ENCODE measurements at regions not wholly inside any gene's neighbourhood (a gene's known extent, or its start where the extent isn't known, plus 50 kb on each side); places are given as distances from the start of the nearest gene placed in this dataset.
"Not testable (repeated sequence)": the region's sequence is repeated elsewhere in the genome, so short reads cannot be mapped to it uniquely, and the experiment has no call there.

DNA sequence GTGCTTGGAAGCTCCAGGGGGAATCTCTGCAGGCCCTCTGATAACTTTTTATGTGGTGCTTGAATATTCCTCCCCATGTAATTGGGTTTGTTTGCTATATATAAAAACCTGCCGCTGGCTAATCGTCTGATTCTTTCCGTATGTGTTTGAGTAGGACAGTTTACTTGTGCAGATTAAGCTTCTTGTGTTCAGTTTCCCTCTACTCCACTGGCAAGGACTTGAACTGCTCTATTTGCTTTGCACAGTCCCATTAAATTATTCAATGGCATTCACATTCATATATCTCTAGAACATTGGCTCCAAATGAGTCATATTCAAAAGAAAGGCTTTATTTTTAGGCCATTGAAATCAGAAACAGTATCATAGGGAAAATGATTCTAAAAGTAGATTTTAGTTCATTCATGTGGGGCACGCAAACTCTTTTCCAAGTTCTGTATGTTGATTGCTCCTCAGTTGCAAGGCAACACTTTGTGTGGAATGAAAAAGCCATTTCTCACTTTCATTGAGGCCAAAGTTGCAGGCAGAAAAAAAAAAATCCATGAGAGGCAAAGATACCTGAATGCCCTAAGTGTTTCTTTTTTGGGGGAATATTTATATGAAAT is 1682.3 kb upstream of the PIK3C3 start:
- no peak for DNase-seq (ENCODE audit: low read depth)

DNA sequence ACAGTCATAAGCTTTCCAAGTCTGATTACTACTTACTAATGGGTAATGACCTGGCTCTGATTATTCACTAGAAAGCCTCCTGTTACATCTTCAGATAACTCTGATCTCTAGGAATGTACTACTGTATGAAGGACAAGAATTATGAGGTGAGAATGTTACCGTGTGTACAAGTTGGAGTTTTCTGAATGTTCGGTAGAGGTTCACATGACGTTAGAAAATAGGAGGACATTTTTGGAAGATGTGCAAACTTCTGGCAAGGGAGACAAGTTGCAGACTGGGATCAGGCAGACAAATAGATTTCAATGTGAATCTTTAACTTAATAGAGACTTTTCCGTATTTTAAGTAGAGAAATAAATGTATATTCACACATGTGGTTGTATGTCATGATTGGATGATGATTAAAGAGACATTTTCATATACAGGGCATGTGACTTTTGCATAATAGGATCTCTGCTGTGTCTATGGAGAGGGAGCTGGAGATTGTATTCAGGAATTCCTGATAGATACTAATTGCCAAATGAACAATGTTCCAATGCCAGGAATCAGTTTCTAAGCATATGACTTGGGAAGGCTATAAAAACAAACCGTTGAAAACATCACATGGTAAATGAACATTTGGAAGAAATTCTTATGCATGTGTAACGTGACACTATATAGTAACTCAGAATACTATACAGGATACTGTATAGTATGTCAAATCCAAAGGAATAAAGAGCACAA is 1695.8 kb upstream of the PIK3C3 start:
- DNase-seq (ENCODE audit: low read depth): no peak

DNA sequence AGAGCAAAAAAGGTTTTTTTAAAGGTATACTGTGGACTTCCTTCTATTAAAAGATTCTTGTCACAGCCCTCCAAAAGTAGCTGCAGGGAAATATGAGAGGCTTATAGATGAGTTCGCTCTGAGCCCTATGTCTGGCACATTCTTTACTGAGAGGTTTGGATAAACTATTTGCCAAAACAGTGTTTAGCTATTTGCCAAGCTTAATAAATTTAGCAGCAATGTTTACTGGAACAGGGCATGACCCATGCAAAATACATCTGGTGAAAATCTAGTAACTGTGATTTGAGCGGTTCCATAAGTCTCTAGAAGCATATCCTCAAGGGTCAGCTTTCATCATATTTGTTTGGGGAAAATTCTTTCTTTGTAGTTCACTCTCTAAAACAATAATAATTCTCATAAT is 1696.7 kb upstream of the PIK3C3 start:
- no peak for DNase-seq (ENCODE audit: low read depth)

DNA sequence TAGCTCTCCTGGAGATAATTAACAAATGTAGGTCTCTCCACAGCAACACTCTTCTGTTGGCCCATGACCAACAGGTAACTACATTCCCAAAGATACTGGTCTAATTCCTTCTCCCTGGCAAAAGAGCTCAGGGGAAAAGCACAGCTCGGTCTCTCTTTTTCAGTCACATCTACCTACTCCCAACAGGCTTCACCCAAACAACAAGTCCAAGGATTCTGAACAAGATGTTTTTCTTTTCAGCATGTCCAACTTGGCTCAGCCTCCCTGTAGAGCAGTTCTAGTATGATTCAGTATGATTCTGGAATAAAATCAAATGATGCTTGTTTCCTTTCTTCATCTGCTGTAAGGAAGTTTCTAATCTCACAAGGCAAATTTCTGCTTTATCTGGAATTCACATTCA is 1704.8 kb upstream of the PIK3C3 start:
- DNase-seq (ENCODE audit: low read depth): no peak

DNA sequence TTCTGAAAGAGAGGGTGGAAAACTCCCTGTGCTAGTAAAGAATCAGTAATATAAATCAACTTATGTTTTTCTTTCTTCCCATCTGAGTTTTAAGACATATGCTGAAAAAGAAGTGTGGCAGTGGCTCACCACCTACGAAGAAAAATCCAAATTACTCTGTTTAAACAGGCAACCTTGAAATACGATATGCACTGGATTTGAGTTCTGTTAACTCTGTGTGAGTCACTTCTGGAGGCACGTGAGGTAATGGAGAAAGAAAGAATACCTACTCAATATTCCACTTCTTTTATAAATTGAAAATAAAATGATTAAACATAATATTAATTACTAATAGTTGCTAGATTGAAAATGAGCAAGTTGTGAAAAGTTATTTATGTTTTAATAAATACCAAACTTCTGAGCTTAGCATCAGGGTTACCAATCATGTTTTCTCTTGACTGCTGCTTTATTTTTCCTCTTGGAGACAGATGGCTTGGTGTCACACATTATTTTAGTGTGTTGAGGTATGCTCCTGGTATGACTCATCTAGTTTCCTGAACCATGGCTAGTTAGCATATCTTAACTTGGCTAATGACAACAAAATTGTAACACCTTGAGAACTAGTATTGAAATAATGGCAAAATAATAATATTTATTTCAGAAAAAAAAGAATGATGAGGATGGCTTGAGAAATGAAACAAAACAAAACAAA is 1705.5 kb upstream of the PIK3C3 start:
- peak; percentile 38 for DNase-seq (ENCODE audit: low read depth)

DNA sequence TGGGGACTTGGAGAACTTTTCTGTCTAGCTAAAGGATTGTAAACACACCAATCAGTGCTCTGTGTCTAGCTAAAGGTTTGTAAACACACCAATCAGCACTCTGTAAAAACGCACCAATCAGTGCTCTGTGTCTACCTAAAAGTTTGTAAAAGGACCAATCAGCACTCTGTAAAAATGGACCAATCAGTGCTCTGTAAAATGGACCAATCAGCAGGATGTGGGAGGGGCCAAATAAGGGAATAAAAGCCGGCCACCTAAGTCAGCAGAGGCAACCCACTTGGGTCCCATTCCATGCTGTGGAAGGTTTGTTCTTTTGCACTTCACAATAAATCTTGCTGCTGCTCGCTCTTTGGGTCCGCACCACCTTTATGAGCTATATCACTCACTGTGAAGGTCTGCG is 1709.4 kb upstream of the PIK3C3 start:
- not testable (repeated sequence) for DNase-seq (ENCODE audit: low read depth)

DNA sequence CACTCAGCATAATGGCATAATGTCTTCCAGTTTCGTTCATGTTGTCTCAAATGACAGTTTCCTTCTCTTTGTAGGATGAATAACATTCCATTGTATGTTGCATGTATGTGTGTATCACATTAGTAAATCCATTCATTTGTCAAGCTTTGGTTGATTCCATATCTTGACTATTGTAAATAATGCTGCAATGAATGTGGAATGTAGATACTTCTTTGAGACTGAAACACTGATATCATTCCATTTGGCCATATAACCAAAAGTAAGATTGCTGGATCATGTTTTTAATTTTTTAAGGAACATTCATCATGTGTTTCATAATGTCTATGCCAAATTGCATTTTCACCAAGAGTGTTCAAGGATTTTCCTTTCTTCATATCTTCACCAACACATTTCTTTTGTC is 1711.4 kb upstream of the PIK3C3 start:
- DNase-seq (ENCODE audit: low read depth): no peak

DNA sequence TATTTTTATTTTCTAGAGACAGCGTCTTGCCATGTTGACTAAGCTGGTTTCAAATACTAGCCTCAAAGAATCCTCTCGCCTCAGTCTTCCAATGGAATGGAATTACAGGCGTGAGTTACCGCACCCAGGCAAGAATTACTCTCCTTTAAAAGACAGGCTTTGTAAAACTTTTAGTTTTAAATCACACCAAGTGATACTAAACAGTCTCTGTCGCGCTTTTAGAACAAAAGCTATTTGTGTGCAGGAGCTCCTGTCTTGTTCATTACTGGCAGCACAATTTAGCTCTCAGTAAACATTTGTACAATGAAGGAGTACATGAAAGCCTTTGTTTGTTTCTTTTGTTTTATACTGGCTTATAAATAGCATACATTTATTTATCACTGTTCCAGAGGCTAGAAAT is 1719.2 kb upstream of the PIK3C3 start:
- DNase-seq (ENCODE audit: low read depth): no peak

DNA sequence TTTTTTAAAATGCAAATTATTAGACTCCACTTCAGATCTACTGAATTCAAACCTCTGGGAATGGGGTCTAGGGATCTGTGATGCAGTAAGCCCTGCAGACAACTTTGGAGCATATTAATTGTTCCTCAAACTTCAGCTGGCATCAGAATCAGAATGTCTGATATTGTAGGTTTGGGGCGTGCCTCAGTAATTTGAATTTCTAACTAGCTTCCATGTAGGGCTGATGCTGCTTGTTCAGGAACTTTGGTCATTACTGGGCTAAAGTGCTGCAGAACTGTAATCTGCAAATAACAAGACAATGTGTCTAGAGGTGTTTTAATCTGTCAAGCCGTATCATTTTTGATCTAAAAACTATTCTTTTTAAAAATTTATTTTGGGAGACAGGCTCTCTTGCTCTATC is 1719.7 kb upstream of the PIK3C3 start:
- DNase-seq (ENCODE audit: low read depth): no peak

DNA sequence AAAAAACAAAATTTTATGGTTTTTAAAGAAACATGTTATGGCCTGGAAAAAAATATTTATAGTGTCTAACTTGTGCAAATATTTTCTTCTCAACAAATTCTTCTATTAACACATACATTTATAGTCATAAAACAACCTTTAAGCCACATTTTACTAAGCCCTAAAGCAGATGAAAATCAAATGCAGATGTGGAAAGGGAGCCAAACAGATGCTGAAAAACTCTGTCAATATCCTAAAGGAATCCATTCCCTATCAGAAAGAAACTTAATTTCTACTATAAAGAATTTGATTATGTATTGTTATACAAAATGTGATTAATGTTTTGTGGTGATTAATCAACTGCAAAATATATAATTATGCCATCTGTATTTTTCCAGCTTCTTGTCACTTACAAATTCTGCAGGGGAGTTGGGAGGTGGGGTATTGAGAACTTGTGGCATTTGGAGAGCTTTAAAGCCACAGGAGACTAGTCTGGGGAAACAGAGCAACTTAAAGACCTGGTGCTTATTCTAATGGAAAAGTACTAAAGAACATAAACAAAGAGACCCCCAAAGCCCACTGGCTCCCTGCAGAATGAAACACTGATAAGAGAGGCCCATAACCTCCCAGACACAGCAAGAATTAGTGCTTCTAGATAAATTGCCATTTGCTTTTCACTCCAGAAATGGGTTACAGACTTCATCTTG is 1721.0 kb upstream of the PIK3C3 start:
- DNase-seq (ENCODE audit: low read depth): no peak

DNA sequence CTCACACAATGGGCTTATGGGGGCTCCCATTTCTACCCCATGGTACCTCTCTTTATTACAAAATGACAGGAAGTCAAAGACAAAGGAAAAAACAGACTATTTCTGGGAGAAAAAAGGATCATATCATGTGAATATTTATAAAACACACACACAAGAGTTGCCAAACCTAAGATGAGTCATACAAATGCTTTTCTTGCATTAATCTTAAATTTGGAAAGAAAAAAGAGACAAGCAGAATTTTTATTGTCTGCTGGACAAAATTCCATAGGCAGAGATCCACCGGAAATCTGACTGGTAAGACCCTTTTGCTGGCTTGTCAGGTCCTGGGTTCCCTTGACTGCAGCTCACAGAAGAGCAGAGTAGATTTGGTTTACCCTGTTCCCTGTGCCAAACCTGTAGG is 1732.3 kb upstream of the PIK3C3 start:
- no peak for DNase-seq (ENCODE audit: low read depth)

DNA sequence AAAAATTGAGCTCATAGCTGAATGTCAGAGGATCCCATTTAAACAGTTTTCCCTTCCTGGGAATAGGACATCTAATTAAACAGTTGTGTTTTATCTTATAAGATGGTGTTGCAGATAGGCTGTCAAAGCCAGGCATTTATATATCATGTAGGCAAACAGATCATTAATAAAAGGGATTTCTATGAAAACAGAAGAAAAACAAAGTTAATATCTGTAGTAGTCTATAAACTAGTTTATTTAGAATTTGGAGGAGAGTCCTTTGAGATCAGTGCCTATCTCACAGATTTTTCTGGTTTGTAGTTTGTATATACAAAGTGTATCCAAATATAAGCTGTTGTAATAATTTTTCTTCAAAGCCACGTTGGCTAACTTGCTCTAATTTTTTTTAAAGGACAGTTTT is 1738.2 kb upstream of the PIK3C3 start:
- no peak for DNase-seq (ENCODE audit: low read depth)

DNA sequence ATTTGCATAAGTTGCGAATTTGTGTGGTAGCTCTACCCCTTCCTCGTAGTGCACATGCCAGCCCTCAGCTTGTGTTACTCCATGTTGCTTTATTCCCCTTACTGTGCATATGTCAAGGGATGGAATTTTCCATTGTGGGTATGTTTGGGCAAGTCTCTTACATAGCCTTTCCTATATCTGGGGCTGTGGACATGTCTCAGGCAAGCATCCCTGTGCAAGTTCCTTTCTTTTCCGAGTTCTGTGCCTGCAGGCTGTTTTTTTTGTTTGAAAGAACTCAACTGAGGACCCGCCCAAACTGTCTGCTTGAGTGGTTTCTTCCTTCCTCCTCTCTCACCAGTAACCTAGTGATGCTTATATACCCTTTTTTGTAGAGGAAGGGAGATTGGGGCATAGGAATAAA is 1739.1 kb upstream of the PIK3C3 start:
- DNase-seq (ENCODE audit: low read depth): no peak

DNA sequence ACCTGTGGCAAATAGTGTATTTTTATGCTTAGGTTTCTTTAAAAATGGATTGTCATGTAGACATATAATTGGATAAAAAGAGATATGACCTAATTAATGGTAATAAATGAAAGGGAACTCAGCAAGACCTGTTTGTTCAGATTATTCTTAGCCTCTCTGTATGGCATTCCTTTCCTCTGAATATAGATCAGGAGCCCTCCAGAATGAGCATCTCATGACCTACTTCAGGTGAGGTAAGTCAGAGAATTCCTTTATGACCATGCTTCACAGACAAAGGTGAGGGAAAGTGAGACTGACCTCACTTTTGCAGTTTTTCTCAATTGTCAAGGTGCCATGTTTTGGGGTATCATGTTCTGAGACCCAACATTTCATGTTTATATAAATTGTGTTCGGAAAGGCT is 1744.3 kb upstream of the PIK3C3 start:
- DNase-seq (ENCODE audit: low read depth): no peak

DNA sequence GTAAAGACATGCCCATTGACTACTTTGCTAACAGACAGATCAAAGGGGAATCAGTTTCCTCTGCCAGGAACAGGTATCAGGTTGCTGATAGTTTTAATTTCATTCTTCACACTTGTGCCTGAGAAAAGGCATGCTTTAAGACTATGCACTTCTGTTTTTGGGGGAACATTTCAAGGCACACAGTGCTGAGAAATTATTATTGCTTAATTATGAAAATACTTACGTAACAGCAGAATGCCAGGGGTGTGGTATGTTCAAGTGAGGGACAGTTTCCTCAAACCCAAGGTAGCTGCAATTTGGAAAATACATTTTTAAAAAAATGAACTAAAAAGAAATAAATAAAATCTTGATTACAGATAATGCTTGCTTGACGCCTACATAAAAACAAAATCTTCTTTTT is 1746.1 kb upstream of the PIK3C3 start:
- no peak for DNase-seq (ENCODE audit: low read depth)

DNA sequence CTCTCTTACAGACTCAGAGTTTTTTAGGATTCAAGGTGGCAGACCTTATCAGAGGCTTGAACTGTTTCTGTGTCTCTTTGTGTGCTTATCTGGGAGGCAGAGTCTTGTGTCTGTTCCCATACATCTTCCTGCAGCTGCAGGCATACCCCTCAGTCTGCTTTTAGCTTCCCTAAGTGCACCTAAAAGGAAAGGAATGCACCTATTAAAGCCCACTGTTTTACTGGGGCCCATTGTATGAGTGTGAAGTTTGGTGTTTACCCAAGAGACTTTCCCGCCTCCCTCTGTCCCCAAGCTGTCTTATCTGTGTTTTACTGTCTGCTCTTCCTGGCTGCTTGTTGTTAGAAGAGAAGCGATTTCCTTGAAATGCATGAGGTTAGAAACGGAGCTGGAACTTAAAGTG is 1757.3 kb upstream of the PIK3C3 start:
- no peak for DNase-seq (ENCODE audit: low read depth)

DNA sequence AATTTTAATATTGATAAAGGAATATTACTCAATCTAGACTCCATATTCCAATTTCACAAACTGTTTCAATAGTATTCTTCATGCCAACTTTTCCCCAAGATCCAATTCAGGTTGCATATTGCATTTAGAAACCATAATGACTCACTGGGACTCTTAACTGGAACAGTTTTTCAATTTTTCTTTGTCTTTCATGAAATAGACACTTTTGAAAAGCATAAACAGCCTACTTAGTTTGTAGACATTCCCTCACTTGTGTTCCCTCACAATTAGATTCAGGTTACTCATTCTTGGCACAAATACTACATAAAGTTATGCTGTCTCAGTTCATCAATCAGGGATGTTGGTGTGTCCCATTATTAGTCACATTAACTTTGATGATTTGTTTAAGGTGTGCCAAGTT is 1768.4 kb upstream of the PIK3C3 start:
- DNase-seq (ENCODE audit: low read depth): peak; percentile 1

DNA sequence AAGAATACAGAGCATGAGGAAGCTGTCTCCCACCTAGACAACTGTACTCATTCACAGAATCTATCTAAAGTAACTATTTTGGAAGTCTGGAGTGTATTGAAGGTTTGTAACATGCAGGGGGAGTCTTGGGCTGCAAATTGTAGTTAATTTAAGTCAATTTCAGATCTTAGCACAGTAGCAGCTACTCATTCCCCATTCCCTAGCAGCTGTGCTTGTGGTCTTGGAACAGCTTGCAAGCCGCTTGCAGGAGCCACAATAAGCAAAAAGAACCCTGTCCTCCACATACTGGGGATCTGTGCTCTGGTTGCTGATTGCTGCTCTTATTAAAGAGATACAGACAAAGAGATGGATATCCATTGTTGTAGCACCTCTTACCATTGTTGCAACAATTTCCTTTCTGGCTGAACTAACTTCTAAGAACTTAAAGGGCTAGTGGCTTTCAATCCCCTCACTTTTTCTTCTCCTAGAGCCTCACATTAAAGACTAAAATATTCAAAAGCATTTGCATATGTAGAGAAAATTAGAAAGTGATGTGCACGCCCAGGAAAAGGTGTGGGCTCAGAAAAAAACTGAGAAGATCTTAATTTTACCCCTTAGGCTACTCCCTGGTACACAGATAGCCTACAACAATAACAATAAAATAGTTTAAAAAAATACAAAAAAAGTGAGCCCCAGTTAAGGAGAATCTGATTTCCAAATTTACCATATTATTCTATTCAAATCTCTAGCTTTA is 1775.1 kb upstream of the PIK3C3 start:
- no peak for DNase-seq (ENCODE audit: low read depth)

DNA sequence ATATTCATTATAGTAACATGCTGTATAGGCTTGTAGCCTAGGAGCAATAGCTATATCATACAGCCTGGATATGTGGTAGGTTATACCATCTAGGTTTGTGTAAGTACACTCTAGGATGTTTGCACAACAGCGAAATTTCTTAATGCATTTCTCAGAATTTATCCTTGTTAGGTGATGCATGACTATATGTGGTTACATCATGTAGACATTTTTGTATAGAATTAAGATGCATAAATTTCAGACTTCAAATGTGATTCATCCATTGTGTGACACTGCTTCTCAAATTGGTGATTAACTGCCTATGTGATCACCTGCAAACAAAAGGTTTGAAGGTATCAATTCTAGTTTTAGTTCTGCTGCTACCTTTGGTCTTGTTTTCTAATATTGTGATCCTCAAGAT is 1787.0 kb upstream of the PIK3C3 start:
- no peak for DNase-seq (ENCODE audit: low read depth)

DNA sequence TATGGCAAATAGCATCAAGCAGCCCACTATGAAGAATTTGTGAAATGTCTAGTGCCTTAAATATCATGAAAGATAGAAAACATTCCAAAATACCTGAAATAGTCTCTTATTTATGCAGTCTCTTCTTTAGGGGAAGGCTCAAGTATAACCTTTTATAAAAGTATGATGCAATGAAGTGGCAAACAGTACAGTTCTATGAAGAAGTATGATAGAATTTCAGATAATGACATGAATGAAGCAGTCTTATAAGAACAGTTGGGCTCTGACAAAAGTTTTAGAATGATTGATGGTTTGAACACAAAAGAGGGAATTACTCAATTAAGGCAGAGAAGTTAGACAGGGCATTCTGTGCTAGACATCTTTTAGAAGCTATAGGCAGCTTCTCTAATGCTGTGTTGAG is 1791.8 kb upstream of the PIK3C3 start:
- no peak for DNase-seq (ENCODE audit: low read depth)

DNA sequence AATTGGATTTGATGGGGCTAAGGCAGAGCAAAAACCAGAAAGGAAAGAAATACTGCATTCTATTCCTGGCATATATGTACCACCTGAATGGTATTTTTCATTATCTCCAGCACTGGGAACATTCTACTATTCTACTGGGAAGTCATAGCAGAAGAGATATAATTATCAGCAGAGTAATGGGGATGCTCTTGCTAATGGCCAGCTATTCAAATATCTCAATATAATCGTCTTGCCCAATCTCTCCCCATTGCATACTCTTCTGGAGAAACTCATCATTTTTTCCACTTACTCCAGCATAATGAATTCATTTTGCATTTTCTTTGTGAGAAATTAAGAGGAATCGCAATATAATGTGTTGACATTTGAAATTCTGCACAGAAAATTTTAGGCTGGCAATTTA is 1794.7 kb upstream of the PIK3C3 start:
- no peak for DNase-seq (ENCODE audit: low read depth)
